ENCODE measurements at regions not wholly inside any gene's neighbourhood (a gene's known extent, or its start where the extent isn't known, plus 50 kb on each side); places are given as distances from the start of the nearest gene placed in this dataset.

GRCh38 chr1:110816945-110817344 is 56.0 kb upstream of the CD53 start:
- DNase-seq (ENCODE audit: low spot score), result no peak

GRCh38 chr1:110811529-110811928 is 61.4 kb upstream of the CD53 start:
- DNase-seq (ENCODE audit: low spot score), result no peak

GRCh38 chr1:110800079-110800478 is 72.9 kb upstream of the CD53 start:
- peak; percentile 4 for DNase-seq (ENCODE audit: low spot score)

- peak; percentile 28 for DNase-seq (ENCODE audit: low spot score)
Observed at GRCh38 chr1:110798691-110799256, 74.2 kb upstream of the CD53 start.

GRCh38 chr1:110788673-110789072 is 84.3 kb upstream of the CD53 start:
- DNase-seq (ENCODE audit: low spot score), result no peak

- no peak for DNase-seq (ENCODE audit: low spot score)
Observed at GRCh38 chr1:110787328-110788071, 85.4 kb upstream of the CD53 start.

GRCh38 chr1:110786802-110787327 is 86.1 kb upstream of the CD53 start:
- no peak for DNase-seq (ENCODE audit: low spot score)

GRCh38 chr1:110785612-110786011 is 87.3 kb upstream of the CD53 start:
- no peak for DNase-seq (ENCODE audit: low spot score)

GRCh38 chr1:110785055-110785454 is 87.9 kb upstream of the CD53 start:
- no peak for DNase-seq (ENCODE audit: low spot score)

- DNase-seq (ENCODE audit: low spot score), result peak; percentile 66
Observed at GRCh38 chr1:110783292-110783918, 89.5 kb upstream of the CD53 start.

GRCh38 chr1:110781525-110781924 is 91.4 kb upstream of the CD53 start:
- DNase-seq (ENCODE audit: low spot score), result no peak

GRCh38 chr1:110780600-110781484 is 92.1 kb upstream of the CD53 start:
- DNase-seq (ENCODE audit: low spot score), result peak; percentile 60

- DNase-seq (ENCODE audit: low spot score), result no peak
Observed at GRCh38 chr1:110779636-110780035, 93.3 kb upstream of the CD53 start.

- no peak for DNase-seq (ENCODE audit: low spot score)
Observed at GRCh38 chr1:110778821-110779220, 94.1 kb upstream of the CD53 start.

- DNase-seq (ENCODE audit: low spot score), result no peak
Observed at GRCh38 chr1:110777228-110777627, 95.7 kb upstream of the CD53 start.

- DNase-seq (ENCODE audit: low spot score), result no peak
Observed at GRCh38 chr1:110774398-110774797, 98.5 kb upstream of the CD53 start.

GRCh38 chr1:110773813-110774212 is 99.1 kb upstream of the KCNA3 start:
- DNase-seq (ENCODE audit: low spot score), result no peak

- no peak for DNase-seq (ENCODE audit: low spot score)
Observed at GRCh38 chr1:110771245-110772022, 96.7 kb upstream of the KCNA3 start.

GRCh38 chr1:110770832-110771231 is 96.1 kb upstream of the KCNA3 start:
- DNase-seq (ENCODE audit: low spot score), result no peak

- no peak for DNase-seq (ENCODE audit: low spot score)
Observed at GRCh38 chr1:110768605-110769004, 93.9 kb upstream of the KCNA3 start.

GRCh38 chr1:110766336-110766647 is 91.6 kb upstream of the KCNA3 start:
- no peak for DNase-seq (ENCODE audit: low spot score)

Measured in RKO (cell line).